CMK (cell line): ENCODE measurements at regions not wholly inside any gene's neighbourhood (a gene's known extent, or its start where the extent isn't known, plus 50 kb on each side); places are given as distances from the start of the nearest gene placed in this dataset.

Source experiments
- DNase-seq: peaks from one replicate; pipeline ENCODE4 v3.0.0-alpha.2; 2010; ENCODE audit warnings: low read depth

- DNase-seq = no peak
Observed at GRCh38 chr17:65365169-65365568, 196.3 kb downstream of the AXIN2 start.

DNA sequence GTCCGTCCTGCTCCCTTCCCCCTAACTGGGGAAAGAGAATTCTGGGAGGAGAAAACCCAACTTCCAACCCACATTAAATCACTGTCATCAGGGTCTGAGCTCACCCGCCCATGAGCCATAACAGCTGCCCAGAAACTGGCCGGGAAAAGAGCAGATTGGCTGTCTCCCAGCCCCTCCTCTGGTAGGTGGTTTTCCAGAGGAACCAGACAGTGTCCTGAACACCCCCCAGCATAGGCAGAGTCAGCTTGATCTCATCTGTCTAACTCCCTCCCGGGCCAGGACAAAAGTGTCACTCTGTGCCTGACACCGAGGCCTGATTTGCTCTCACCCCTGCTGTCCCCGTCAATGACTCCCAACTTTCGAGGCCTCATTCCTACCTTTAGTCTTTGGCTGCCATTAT, 197.0 kb downstream of the AXIN2 start:
- DNase-seq = no peak

DNA sequence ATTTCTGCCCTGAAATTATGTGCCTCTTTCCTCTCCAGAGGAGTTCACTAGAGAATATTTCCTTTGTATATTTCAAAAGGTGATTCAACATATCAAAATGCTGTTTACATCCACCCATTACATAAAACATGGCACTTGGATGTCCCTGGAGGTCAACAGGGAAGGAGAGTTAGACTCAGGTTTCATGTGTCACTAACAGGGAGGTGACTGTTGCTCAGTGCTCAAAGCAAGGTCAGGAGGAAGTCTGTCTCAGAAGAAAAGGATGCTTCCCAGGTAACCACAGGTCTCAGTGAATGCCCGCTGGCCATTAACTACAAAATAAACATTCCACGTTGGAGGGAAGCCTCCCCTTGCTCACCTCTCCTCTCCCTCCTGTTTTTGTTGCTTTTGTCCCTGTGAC, 198.6 kb downstream of the AXIN2 start:
- no peak for DNase-seq

- DNase-seq = no peak
Observed at GRCh38 chr17:65360961-65361552, 200.4 kb downstream of the AXIN2 start.

DNA sequence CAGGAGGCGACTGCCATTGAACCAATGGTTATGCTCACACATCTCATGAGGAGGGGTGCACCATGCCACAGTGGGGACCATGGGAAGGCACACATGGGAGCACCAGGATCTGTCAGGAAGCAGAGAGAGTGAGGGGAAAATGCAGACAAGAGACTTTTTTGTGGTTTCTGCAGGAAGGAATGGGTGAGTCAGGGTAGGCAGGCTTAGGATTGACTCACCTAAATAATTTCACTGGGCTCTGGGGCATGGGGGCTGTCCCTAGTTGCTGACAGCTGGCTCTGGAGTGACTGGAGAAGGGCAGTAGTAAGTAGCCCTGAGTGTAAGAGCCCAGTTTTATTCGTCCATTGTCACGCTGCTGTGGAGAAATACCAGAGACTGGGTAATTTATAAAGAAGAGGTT, 202.4 kb downstream of the AXIN2 start:
- DNase-seq = no peak

GRCh38 chr17:65356536-65356935, 204.9 kb downstream of the AXIN2 start:
- DNase-seq = no peak

DNA sequence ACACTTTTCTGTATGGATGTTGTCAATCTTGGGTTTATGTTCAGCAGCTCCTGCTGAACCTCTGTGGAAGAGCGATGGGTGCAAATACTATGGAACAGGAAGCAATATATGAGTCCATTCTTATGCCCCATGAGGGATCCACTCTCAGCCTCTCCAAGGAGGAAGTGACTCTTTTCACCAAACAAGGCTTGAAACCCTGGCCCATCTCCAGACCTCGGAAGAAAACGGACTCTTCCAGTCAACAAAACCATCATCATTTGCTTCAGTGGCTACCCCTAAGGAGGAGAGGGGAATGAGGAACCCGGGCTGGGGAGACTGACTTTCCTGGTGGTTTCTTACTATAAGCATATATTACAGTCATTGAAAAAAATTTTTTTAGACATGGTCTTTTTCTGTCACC, 206.2 kb downstream of the AXIN2 start:
- no peak for DNase-seq

DNA sequence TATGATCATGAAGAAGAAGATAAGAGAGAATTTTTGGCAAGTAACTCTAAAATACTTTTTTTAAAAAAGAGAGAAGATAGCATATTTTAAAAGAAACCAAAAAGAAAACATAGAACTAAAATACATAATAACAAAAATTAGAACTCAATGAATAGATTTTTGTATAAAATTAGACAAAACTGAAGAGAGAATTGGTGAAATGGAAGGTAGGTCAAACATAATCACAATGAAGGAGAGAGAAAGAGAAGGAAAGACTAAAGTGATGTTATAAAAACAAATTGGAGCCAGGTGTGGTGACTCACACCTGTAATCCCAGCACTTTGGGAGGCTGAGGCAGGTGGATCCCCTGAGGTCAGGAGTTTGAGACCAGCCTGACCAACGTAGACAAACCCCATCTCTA, 211.5 kb downstream of the AXIN2 start:
- DNase-seq = no peak

- DNase-seq = no peak
Observed at GRCh38 chr17:65346166-65346565, 209.0 kb downstream of the RGS9 start.

- DNase-seq = no peak
Observed at GRCh38 chr17:65345261-65346005, 208.3 kb downstream of the RGS9 start.

GRCh38 chr17:65340401-65340800, 203.2 kb downstream of the RGS9 start:
- DNase-seq = no peak

DNA sequence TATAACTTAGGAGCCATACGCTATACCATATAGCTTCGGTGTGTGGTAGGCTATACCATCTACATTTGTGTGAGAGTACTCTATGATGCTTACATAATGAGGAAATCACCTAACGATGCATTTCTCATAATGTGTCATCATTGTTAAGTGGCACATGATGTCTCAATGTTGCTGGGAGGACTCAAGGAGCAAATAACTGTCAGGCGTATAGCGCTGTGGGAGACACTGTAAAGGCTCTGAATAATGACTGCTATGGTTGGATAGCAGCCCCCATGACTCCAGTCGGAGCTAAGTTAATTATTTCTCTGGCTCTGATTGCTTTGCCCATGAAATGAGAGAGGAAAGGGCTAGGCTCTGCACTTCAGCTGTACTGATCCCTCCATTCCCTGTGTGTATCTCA, 197.2 kb downstream of the RGS9 start:
- DNase-seq = no peak

DNA sequence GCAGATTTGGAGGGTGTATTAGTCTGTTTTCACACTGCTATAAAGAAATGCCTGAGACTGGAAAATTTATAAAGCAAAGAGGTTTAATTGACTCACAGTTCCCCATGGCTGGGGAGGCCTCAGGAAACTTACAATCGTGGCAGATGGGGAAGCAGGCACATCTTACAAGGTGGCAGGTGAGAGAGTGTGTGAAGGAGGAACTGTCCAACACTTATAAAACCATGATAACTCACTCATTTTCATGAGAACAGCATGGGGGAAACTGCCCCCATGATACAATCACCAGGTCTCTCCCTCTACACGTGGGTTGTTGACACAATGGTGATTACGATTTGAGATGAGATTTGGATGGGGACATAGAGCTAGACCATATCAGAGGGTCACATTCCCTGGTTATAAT, 195.6 kb downstream of the RGS9 start:
- DNase-seq = no peak

- DNase-seq = no peak
Observed at GRCh38 chr17:65332375-65332774, 195.2 kb downstream of the RGS9 start.

GRCh38 chr17:65328567-65328966, 191.4 kb downstream of the RGS9 start:
- no peak for DNase-seq

GRCh38 chr17:65324611-65325342, 187.6 kb downstream of the RGS9 start:
- DNase-seq = no peak

DNA sequence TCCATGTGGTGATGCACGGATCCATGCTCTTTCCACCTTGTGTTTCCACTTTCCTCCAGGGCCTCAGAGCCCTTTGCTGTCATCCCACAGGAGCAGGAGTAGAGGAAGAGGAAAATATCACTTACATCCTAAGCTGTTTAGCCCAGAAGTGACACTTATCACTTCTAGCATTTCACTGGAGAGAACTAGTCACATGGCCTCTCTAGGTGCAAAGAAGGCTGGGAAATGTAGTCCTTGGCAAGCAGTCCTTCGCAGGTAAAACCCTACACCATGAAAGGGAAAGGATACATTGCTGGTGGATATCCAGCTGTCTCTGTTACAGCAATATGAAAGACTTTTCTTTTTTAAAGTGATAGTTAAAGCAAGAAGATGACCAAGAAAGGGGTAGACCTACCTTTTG, 185.9 kb downstream of the RGS9 start:
- no peak for DNase-seq

- no peak for DNase-seq
Observed at GRCh38 chr17:65320820-65321219, 183.7 kb downstream of the RGS9 start.

- DNase-seq = no peak
Observed at GRCh38 chr17:65314212-65314611, 177.0 kb downstream of the RGS9 start.

DNA sequence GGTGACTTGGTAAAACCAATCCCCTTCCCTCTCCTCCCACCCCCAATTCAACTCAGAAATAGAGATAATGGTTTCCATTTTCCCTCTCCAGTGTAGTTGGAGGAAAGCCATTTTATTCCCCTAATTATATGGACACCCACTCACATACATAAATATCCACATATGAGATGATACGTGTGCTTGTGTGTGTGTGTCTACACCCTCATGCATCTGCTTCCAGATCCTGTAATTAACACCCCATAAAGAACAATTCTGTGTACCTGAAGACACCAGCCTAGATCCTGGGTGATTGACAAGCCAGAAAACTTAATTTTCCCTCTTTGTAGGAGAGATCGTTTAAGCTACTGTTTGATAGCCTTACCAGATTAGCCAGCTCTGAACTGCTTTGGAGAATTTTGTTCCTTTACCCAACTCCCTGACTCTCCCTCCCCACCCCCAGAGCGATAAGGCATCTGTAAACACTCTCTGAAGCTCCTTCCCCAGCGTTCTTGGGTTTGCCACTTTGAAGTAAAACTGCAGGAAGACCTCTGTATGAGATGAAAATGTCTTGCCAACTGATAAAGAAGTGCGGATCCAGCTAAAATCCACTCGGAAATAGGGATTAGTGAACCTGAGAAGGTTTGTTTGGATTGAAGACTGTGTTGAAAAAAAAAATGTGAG, 175.7 kb downstream of the RGS9 start:
- no peak for DNase-seq

- DNase-seq = no peak
Observed at GRCh38 chr17:65311261-65311660, 174.1 kb downstream of the RGS9 start.

- no peak for DNase-seq
Observed at GRCh38 chr17:65307961-65308316, 170.8 kb downstream of the RGS9 start.
